HG03135 (cell line): ENCODE measurements at regions not wholly inside any gene's neighbourhood (a gene's known extent, or its start where the extent isn't known, plus 50 kb on each side); places are given as distances from the start of the nearest gene placed in this dataset.

ENCODE experiments used
- ATAC-seq: cut with Tn5 transposase; IDR thresholded peaks from one replicate; pipeline ENCODE4 v1.9.1; 2021; ENCODE audit warnings: mild to moderate bottlenecking, moderate library complexity; ENCODE audit not compliant: unreplicated experiment

- no peak for ATAC-seq
Observed at GRCh38 chr6:88558981-88559380, 392.8 kb upstream of the CNR1 start.

- ATAC-seq: no peak
Observed at GRCh38 chr6:88556663-88557062, 390.5 kb upstream of the CNR1 start.

- ATAC-seq: no peak
Observed at GRCh38 chr6:88548891-88549505, 382.9 kb upstream of the CNR1 start.

- ATAC-seq: no peak
Observed at GRCh38 chr6:88547768-88548167, 381.6 kb upstream of the CNR1 start.

DNA sequence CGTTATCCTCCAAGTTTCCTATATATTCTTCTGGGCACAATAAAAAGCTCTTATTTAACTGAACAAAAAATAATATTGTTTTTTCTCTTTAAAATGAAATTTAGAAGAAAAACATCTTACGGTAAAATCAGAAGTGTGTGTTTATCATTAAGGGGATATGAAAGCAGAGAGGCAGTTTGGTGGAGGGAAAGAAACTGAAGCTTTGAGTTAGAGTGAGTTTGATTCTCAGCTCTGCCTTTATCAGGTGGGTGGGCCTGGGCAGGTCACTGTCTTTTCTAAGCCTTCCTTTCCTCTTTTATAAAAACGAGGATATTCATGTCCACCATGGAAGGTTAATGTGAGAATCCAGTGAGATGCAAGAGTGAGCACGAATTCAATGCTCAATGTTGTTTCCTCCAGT, 379.8 kb upstream of the CNR1 start:
- ATAC-seq: no peak

DNA sequence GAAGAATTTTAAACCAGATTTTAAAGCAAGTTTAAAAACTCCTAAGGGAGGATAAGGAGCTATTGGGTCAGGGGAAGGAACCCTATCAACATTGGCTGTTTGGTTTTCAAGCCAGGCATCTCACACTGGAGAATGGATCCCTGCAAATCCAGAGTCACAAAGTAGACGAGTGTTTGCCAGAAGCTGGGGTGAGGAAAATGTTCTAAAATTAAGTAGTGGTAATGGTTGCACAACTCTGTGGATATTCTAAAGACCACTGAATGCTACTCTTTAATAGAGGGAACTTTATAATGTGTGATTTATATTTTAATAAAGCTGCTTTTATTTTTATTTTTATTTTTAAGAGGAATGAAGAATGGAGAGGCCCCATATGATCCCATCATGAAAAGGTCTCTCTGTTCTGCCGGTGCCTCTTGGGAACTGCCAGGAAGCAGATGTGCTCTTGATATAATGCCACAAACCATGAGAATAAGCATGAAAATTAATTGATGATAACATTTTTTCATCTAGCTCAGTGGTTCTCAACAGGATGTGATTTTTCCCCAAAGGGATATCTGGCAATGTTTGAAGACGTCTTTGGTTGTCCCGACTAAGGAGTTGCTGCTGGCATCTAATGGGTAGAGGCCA, 379.0 kb upstream of the CNR1 start:
- no peak for ATAC-seq

DNA sequence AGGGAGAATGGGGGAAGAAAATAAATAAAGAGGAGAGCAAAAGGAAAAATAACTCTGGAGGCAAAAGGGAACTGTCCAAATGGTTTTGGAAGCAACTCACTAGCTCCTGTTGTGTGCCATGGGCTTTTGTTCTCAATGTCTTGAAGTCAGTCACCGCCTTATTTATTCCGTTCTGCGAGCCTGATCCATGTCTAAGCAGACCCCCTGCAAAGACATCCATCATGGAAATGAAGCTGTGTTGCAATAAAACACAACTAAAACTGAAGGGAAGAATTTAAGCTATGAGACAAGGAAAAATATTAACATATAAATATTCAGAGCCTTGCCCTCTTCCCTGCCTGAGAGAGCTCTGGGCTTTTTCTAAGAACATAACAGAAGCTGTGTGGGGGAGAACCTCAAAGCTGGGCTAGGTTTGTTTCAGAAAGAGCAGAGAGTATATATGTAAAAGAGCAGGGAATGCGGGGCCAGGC, 373.2 kb upstream of the CNR1 start:
- no peak for ATAC-seq

- ATAC-seq: no peak
Observed at GRCh38 chr6:88538840-88539239, 372.7 kb upstream of the CNR1 start.

GRCh38 chr6:88538130-88538706, 372.1 kb upstream of the CNR1 start:
- no peak for ATAC-seq

DNA sequence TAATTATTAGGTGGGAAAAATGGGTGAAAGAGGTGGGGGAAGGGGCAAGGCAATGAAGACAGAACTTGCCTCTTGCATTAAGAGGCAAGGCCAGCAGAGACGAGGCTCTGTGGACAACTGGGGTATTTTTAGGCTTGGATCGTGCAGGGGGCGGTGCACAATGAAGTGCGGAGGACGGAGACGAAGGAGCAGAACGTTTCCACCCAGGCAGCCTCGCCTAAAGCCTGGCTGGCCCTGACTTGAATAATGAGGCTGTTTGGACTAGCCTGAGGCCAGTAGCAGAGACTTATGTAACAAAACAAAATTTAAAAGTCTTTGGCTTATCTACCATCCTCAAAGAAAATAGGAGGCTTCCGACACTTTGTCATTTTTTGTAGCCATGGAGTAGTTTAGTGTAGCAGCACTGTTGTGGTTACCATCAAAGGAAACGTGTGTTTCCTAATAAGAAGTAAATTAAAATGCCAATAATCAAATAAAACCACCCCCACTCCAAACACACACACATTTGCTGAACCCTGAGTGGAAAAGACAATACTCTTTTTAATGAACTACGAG, 370.0 kb upstream of the CNR1 start:
- ATAC-seq: no peak

DNA sequence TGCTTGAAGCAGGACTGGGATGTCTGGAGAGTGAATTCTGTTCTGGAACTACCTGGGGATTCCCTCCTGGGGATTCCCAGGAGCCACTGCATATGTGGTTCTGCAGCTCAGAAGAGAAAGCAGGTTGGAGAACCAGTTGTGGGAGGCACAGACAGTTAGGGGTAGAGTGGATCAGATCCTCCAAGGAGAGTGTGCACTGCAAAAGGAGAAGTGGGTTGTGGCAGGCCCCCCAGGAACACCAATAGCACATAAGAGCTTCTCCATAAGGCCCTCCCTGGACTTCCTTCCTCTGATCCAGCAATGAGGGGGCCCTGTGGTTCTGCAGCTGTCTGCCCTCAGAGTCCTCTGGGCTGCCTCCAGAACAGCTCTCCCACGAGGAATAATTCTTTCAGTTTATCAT, 369.2 kb upstream of the CNR1 start:
- no peak for ATAC-seq

GRCh38 chr6:88532241-88532860, 366.2 kb upstream of the CNR1 start:
- no peak for ATAC-seq

DNA sequence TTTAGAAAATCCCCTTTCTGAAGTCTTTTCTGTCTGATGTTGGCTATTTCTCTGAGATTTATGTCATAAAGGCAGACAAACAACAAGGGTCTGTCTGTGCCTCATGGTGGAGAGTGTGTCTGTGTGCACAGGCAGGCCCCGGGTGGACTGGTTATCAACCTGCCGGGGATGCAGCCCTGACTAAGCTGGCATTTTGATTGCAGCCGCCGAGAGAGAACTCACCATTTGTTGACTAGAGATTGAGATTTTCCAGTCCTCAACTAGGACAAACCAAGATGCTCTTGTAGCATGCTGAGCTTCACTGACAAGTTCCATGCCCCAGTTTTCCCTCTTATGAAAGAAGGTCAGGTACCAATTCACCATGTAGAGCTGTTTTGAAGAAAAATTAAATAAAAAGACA, 363.6 kb upstream of the CNR1 start:
- ATAC-seq: no peak

DNA sequence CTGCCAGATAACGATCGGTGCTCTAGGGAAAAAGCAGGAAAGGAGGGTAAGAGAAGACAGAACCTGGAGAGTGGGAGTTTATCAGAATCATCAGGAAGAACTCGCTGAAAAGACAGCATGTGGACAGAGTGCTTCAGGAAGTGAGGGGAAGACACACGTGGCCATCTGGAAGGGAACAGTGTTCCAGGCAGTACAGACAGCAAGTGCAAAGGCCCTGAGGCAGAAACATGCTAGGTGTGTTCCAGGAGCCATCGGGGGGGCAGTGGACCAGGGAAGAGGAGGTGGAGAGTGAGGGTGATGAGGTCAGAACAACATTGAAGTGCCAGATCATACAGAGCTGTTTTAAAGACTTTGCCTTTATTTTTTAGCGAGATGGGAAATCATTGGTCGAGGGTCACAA, 354.3 kb upstream of the CNR1 start:
- ATAC-seq: no peak

GRCh38 chr6:88520017-88520338, 353.8 kb upstream of the CNR1 start:
- ATAC-seq: no peak

DNA sequence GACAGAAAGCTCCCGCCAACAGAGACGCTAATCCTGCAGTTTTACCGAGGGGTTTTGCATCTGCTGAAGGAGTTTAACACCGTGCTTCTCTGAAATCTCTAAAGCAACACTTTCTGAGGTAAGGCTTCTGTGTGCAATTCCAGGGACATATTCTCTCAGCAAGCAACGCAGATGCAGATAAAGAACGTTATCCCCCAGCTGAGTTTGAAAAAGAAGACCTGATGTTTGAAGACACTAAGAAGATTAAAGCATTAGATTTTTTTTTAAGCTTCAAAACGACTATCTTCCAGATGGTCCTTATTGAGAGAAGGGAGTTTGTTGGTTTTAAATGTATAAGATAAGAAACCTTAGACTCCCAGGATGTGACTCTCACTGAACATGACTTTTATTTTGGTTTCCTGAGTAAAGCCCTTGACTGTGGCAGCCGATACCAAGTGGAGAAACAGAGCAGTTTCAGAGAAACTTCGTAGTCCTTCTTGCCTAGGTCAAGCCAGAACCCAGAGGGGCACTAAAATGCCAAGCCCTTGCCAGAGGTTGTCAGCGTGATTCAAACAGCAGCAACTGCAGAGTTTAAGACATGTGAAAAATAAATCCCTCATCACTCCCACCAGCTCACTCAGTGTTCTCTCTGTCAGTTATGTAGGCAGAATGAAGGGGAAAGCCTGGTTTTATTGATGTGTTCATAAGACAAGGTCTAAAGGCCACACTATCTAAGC, 353.3 kb upstream of the CNR1 start:
- ATAC-seq: no peak

DNA sequence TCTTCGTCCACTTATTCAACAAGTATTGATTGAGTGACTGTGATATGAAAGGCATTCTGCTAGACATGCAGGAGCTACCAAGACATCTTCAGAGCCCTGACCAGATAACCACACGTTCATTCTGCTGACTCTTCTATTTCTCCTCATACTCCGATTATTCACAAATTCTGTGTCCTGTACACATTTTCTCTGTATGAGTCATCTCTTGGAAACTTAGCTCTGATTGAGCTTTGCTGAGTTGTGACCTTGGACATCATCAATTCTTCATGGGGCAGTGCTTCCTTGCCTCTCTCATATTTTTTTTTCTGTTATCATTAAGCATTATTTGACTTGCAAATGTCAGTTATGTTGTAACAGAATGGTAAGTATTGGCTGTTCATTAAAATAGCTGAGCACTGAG, 351.6 kb upstream of the CNR1 start:
- ATAC-seq: no peak

GRCh38 chr6:88513920-88514319, 347.8 kb upstream of the CNR1 start:
- ATAC-seq: no peak

GRCh38 chr6:88513471-88513870, 347.3 kb upstream of the CNR1 start:
- ATAC-seq: no peak

- no peak for ATAC-seq
Observed at GRCh38 chr6:88512951-88513350, 346.8 kb upstream of the CNR1 start.

- ATAC-seq: no peak
Observed at GRCh38 chr6:88502391-88502790, 336.2 kb upstream of the CNR1 start.
